Smooth muscle cell (in vitro differentiated cells): ENCODE measurements at regions not wholly inside any gene's neighbourhood (a gene's known extent, or its start where the extent isn't known, plus 50 kb on each side); places are given as distances from the start of the nearest gene placed in this dataset.

Experiments
- DNase-seq: peaks from one replicate; lab custom pipeline; 2025; ENCODE audit not compliant: unreplicated experiment; lab: John Stamatoyannopoulos, UW
- H2AFZ ChIP-seq: fragments of 200-600 bp; sonication (generic); 2 replicates; pipeline ENCODE4 v1.6.0; 2016; ENCODE audit warnings: antibody characterized with exemption, low read depth, mild to moderate bottlenecking
- H3F3A ChIP-seq: fragments of 200-600 bp; sonication (generic); 2 replicates; pipeline ENCODE4 v1.6.0; 2017; ENCODE audit warnings: antibody characterized with exemption, low read depth
- H3K27ac ChIP-seq: fragments of 200-600 bp; sonication (generic); 2 replicates; pipeline ENCODE4 v1.5.1; 2016; ENCODE audit warnings: low read depth, mild to moderate bottlenecking
- H3K27me3 ChIP-seq: fragments of 200-600 bp; sonication (generic); 2 replicates; pipeline ENCODE4 v1.6.1; 2016; ENCODE audit warnings: low read depth, mild to moderate bottlenecking
- H3K36me3 ChIP-seq: fragments of 200-600 bp; sonication (generic); 2 replicates; pipeline ENCODE4 v1.5.1; 2016; ENCODE audit warnings: low read depth
- H3K4me1 ChIP-seq: fragments of 200-600 bp; sonication (generic); 2 replicates; pipeline ENCODE4 v1.5.1; 2016; ENCODE audit warnings: low read depth
- H3K4me2 ChIP-seq: fragments of 200-600 bp; sonication (generic); 2 replicates; pipeline ENCODE4 v1.6.0; 2016; ENCODE audit warnings: mild to moderate bottlenecking
- H3K4me3 ChIP-seq: fragments of 200-600 bp; sonication (generic); 2 replicates; pipeline ENCODE4 v1.5.1; 2016; ENCODE audit warnings: mild to moderate bottlenecking
- H3K79me2 ChIP-seq: fragments of 200-600 bp; sonication (generic); 2 replicates; pipeline ENCODE4 v1.6.0; 2016; ENCODE audit warnings: low read depth, mild to moderate bottlenecking
- H3K9ac ChIP-seq: fragments of 200-600 bp; sonication (generic); 2 replicates; pipeline ENCODE4 v1.6.0; 2016; ENCODE audit warnings: low read depth
- H3K9me3 ChIP-seq: fragments of 200-600 bp; sonication (generic); replicated peaks from 2 replicates; pipeline ENCODE4 v1.5.1; 2016; ENCODE audit warnings: low read depth
- H4K20me1 ChIP-seq: fragments of 200-600 bp; sonication (generic); 2 replicates; pipeline ENCODE4 v1.6.0; 2016; ENCODE audit warnings: low read depth
- WGBS: methylation state at CpG from one replicate; pipeline ENCODE4 v1.1.7; 2016; ENCODE audit warnings: low lambda C conversion rate; 5-methylcytosine and 5-hydroxymethylcytosine counted together
- TF ChIP-seq, protein P1 (sequence below): fragments of 200-600 bp; sonication (generic); IDR thresholded peaks from 2 replicates; pipeline ENCODE4 v1.5.1; 2017; ENCODE audit warnings: borderline replicate concordance, mild to moderate bottlenecking, antibody characterized with exemption; ENCODE audit not compliant: insufficient read depth, poor library complexity, severe bottlenecking

GRCh38 chr6:71588490-71588889, 297.9 kb upstream of the RIMS1 start:
- Histone ChIP-seq H3K79me2 (no peaks in the 10 kb centered on the region), H3K9ac (no peak overlapping the region), H3K4me1 (no peaks in the 10 kb centered on the region), H4K20me1 (no peaks in the 10 kb centered on the region), H3K27ac (no peak overlapping the region), H3K27me3 (no peaks in the 10 kb centered on the region), H3K36me3 (no peaks in the 10 kb centered on the region), H3K9me3 (no peaks in the 10 kb centered on the region), H3K4me2 (no peak overlapping the region), H2AFZ (no peak overlapping the region), H3K4me3 (no peak overlapping the region), H3F3A (no peaks in the 10 kb centered on the region)
- no peak for DNase-seq
- 98% methylated on average over 28 of the region's 28 CpGs for WGBS
- TF ChIP-seq, protein P1, sequence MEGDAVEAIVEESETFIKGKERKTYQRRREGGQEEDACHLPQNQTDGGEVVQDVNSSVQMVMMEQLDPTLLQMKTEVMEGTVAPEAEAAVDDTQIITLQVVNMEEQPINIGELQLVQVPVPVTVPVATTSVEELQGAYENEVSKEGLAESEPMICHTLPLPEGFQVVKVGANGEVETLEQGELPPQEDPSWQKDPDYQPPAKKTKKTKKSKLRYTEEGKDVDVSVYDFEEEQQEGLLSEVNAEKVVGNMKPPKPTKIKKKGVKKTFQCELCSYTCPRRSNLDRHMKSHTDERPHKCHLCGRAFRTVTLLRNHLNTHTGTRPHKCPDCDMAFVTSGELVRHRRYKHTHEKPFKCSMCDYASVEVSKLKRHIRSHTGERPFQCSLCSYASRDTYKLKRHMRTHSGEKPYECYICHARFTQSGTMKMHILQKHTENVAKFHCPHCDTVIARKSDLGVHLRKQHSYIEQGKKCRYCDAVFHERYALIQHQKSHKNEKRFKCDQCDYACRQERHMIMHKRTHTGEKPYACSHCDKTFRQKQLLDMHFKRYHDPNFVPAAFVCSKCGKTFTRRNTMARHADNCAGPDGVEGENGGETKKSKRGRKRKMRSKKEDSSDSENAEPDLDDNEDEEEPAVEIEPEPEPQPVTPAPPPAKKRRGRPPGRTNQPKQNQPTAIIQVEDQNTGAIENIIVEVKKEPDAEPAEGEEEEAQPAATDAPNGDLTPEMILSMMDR: no peak

DNA sequence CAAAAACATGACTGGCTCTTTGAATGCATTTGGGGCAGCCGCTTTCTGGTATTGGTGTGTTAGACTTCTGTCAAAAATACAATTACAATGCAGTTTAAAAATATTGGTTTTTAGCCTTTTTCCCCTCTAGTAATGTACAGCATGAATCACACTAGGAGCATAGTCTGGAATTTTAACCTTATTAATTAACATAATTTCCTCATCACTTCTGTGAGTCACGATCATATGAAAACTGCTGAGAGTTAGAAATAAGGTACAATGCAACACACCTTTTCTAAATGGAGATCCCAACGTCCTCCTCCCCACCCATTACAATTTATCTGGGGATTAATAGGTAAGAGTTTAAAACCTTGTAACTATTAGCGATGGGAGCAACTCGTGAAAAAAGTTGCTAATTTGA, 297.1 kb upstream of the RIMS1 start:
- Histone ChIP-seq H3F3A (no peaks in the 10 kb centered on the region), H3K27ac (no peak overlapping the region), H3K4me2 (no peak overlapping the region), H3K9ac (no peak overlapping the region), H3K4me3 (no peak overlapping the region), H2AFZ (no peak overlapping the region), H3K79me2 (no peaks in the 10 kb centered on the region), H3K36me3 (no peaks in the 10 kb centered on the region), H4K20me1 (no peaks in the 10 kb centered on the region), H3K4me1 (no peaks in the 10 kb centered on the region), H3K9me3 (no peaks in the 10 kb centered on the region), H3K27me3 (no peaks in the 10 kb centered on the region)
- 94% methylated on average over 5 of the region's 5 CpGs for WGBS
- DNase-seq: no peak
- TF ChIP-seq, protein P1: no peak

- Histone ChIP-seq H3F3A (no peaks in the 10 kb centered on the region), H3K4me1 (no peaks in the 10 kb centered on the region), H3K36me3 (no peaks in the 10 kb centered on the region), H4K20me1 (no peaks in the 10 kb centered on the region), H3K27me3 (no peaks in the 10 kb centered on the region), H2AFZ (no peak overlapping the region), H3K27ac (no peak overlapping the region), H3K9me3 (no peaks in the 10 kb centered on the region), H3K4me2 (no peak overlapping the region), H3K79me2 (no peaks in the 10 kb centered on the region), H3K4me3 (no peak overlapping the region), H3K9ac (no peak overlapping the region)
- TF ChIP-seq, protein P1: no peak
- DNase-seq: no peak
Measured at GRCh38 chr6:71592643-71593042, 293.7 kb upstream of the RIMS1 start.

GRCh38 chr6:71599359-71599758, 287.0 kb upstream of the RIMS1 start:
- no peak overlapping the region for H3K4me3 ChIP-seq
- TF ChIP-seq, protein P1: no peak
- H3F3A ChIP-seq: no peaks in the 10 kb centered on the region
- no peaks in the 10 kb centered on the region for H3K36me3 ChIP-seq
- H3K9me3 ChIP-seq: no peaks in the 10 kb centered on the region
- no peak overlapping the region for H3K9ac ChIP-seq
- H3K4me1 ChIP-seq: peaks cover 2% of the 10 kb centered on the region
- no peak overlapping the region for H3K27ac ChIP-seq
- no peak for DNase-seq
- peak overlapping the region; percentile 6 for H3K4me2 ChIP-seq
- no peaks in the 10 kb centered on the region for H4K20me1 ChIP-seq
- peak overlapping the region; percentile 83 for H2AFZ ChIP-seq
- H3K79me2 ChIP-seq: no peaks in the 10 kb centered on the region
- H3K27me3 ChIP-seq: no peaks in the 10 kb centered on the region
